HG03565 (cell line): ENCODE measurements at regions not wholly inside any gene's neighbourhood (a gene's known extent, or its start where the extent isn't known, plus 50 kb on each side); places are given as distances from the start of the nearest gene placed in this dataset.

ENCODE experiments used
- ATAC-seq: cut with Tn5 transposase; IDR thresholded peaks from one replicate; pipeline ENCODE4 v1.9.1; 2021; ENCODE audit warnings: mild to moderate bottlenecking, moderate library complexity; ENCODE audit not compliant: unreplicated experiment

DNA sequence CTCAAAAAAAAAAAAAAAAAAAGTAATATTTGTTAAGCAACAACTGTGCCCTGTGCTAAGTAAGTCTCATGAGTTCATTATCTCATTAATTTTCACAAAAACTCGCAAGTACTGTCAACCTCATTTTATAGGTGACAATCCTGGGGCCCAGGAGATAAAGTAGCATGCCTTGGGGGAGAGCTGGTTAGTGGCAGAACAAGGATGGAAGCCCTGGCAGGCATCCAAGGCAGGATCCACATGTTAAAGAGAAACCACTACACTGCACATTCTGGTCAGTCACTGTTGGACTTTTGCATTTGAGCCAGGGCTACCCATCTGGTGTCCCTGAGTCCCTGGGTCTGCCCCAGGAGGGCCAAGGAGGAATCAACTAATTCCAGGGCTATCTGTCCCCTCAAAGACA, 54.6 kb downstream of the ZFP36L2 start:
- ATAC-seq, result no peak

GRCh38 chr2:43170405-43171105, 55.9 kb downstream of the ZFP36L2 start:
- no peak for ATAC-seq

GRCh38 chr2:43169987-43170386, 56.4 kb downstream of the ZFP36L2 start:
- ATAC-seq, result no peak

GRCh38 chr2:43169099-43169945, 57.1 kb downstream of the ZFP36L2 start:
- no peak for ATAC-seq

DNA sequence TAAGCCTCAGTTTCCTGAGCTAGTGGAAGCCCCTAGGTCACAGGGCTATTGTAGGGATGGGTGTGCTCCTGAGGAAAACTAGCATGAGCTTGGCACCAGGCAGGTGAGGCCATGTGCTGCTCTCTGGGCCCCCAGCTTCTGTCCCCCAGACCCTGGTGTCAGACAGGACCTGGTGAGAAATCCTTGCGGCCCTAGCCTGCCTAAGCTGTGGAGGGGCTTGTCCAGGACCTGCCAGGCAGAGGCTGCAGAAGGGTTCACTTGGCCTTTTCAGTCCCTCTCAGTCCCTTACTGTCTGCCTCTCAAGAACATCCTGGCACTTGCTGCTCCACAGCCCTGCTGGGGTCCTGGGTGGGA, 58.4 kb downstream of the ZFP36L2 start:
- no peak for ATAC-seq

GRCh38 chr2:43165378-43166069, 60.9 kb downstream of the ZFP36L2 start:
- no peak for ATAC-seq

DNA sequence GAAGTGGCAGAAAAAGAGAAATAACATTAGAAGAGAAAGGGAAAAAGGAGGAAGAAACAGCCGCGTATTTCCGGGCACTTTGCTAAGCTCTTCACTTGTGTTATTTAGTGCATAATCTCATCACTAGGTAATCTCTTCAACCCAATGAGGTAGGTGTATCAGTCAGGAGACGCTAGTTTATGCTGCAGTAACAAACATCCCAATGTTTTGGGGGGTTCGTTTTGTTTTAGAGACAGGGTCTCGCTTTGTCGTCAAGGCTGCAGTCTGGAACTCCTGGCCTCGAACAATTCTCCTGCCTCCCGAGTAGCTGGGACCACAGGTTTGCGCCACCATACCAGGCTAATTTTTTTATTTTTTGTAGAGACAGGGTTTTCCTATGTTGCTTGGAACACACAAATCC, 61.7 kb downstream of the ZFP36L2 start:
- no peak for ATAC-seq

DNA sequence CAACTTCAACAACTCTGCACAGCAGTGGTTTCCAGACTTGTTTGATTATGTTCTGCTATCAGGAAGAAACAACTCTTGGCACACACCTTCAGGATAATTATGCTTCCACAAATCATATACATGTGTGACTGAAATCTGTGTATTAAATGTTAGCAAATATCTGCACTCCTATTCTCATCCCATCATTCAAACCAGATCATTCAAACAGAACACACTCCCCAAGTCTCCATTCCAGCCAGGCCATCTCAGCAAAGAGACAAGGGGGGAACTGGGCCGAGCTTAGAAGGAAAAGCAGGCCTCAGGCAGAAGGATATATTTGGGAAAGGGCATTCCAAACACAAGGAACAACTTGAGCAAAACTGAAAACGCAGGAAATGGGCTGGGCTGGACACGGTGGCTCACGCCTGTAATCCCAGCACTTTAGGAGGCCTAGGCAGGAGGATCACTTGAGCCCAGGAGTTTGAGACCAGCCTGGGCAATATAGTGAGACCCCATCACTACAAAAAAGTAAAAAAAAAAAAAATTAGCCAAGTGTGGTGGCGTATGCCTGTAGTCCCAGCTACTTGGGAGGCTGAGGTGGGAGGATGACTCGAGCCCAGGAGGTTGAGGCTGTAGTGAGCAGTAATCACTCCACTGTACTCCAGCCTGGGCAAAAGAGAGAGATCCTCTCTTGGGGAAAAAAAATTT, 62.7 kb downstream of the ZFP36L2 start:
- ATAC-seq, result no peak

- ATAC-seq, result no peak
Observed at GRCh38 chr2:43162511-43162776, 64.0 kb downstream of the ZFP36L2 start.

- ATAC-seq, result no peak
Observed at GRCh38 chr2:43161650-43162510, 64.5 kb downstream of the ZFP36L2 start.

DNA sequence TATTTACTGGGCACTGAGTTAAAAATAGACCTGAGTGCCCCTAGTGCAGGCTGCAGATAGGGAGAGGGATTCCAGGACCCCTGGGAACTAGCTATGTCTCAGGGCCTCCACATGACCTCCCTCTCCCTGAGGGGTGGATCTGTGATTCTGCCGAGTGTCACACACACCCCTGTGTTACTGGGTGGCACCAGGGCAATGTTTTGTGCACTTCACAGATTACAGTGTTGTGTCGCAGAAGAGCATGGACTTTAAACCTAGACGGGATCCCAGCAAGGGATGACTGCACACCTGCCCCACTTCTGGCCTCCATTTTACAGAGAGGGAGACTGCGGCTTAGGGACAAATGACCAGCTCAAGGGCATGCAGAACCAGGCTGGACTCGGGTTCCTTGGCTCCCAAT, 65.6 kb downstream of the ZFP36L2 start:
- no peak for ATAC-seq

- no peak for ATAC-seq
Observed at GRCh38 chr2:43159797-43160196, 66.6 kb downstream of the ZFP36L2 start.

GRCh38 chr2:43158259-43158880, 68.0 kb downstream of the ZFP36L2 start:
- no peak for ATAC-seq

- ATAC-seq, result no peak
Observed at GRCh38 chr2:43157506-43158246, 68.7 kb downstream of the ZFP36L2 start.

DNA sequence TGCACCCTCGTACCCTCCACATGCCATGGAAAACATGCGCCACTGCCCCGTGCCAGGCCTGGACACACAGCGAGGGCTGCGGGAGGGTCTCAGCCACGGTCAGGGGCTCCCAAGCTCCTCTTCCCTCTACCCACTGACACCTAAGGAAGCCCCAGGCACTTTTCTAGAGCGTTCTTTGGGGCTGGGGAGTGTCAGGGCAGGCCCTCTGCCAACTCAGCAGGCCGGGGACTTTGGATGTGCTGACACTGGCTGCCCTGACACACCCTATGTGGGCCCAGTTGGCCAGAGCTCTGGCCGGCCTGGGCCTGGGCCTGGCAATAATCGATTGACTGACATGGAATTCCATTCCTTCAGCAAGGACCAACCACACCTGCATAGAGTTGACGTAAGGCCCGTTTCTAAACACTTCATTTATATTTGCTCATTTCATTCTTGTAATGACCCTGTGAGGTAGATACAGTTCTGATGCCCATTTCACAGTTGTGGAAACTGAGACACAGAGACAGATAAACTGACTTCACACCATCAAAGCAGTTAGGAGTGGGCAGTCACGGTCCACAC, 70.5 kb downstream of the ZFP36L2 start:
- ATAC-seq, result no peak

GRCh38 chr2:43154685-43155084, 71.7 kb downstream of the ZFP36L2 start:
- no peak for ATAC-seq

DNA sequence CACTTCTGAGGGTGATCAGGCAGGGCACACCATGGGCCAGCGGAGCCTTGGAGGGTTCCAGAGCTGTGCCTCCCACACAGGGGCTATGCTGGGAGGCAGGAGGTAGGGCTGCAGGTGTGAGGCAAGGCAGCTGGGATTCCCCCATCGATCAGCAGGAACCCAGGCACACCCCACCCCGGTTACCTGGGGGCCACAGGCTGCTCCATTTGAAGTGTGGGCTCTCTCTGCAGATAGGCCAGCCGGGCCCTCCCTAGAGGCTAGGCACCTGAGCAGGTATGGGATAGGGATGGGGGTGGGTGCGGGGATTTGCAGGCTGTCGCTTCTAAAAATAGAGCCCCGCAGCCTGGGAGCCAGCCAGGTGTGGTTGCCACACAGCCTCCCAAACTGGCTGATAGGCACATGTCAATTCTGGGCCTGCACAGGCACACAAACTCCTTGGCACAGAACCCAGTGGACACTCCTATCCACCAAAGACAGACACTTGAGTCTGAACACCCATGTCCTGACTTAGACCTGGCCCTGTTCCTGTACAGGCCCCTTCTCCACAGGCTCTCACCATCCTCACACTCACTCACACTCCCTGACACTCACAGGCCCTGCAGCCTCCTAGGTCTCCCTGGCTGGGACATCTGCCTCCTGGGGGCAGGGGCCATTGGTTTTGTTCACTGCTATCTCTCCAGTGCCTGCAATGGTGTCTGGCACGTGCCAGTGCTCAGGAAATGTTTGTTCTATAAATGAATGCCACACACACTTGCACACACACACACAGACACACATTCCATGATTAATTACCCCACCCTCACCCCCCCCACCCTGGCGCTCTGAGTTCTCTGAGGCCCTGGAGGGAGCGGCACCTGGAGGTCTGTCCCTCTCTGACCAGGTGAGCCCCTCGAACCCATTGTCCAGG, 73.4 kb downstream of the ZFP36L2 start:
- no peak for ATAC-seq

- ATAC-seq, result no peak
Observed at GRCh38 chr2:43152186-43152585, 74.2 kb downstream of the ZFP36L2 start.
